Fibroblast of lung (primary cell): ENCODE measurements at regions not wholly inside any gene's neighbourhood (a gene's known extent, or its start where the extent isn't known, plus 50 kb on each side); places are given as distances from the start of the nearest gene placed in this dataset.

Source experiments
- DNase-seq, 2 donors: peaks; one replicate each; pipeline versions ENCODE4 v3.0.0 to v3.0.0-alpha.2; 2010; ENCODE audit warnings: low read depth in 2 of 2
- H2AFZ ChIP-seq: 2 replicates; pipeline ENCODE4 v1.5.1; 2012; ENCODE audit warnings: low read length, control low read depth, inconsistent platforms
- H3K27ac ChIP-seq: 2 replicates; pipeline ENCODE4 v1.5.1; 2011; ENCODE audit warnings: low read length, control low read depth; ENCODE audit not compliant: insufficient read depth
- H3K27me3 ChIP-seq: 2 replicates; pipeline ENCODE4 v1.5.1; 2011; ENCODE audit warnings: mild to moderate bottlenecking, low read length; ENCODE audit not compliant: control insufficient read depth, insufficient read depth
- H3K36me3 ChIP-seq: 2 replicates; pipeline ENCODE4 v1.5.1; 2011; ENCODE audit warnings: low read length; ENCODE audit not compliant: control insufficient read depth, insufficient read depth
- H3K4me1 ChIP-seq: 2 replicates; pipeline ENCODE4 v1.5.1; 2011; ENCODE audit warnings: low read length; ENCODE audit not compliant: control insufficient read depth, insufficient read depth; ENCODE audit errors: extremely low read depth
- H3K4me2 ChIP-seq: 2 replicates; pipeline ENCODE4 v1.5.1; 2011; ENCODE audit warnings: low read length, control low read depth; ENCODE audit not compliant: insufficient read depth; ENCODE audit errors: extremely low read depth
- H3K4me3 ChIP-seq, 4 experiments: fragments of 200-600 bp in 1 of 4; sonication (generic) in 1 of 4; replicated peaks in 1 of 4; 2 replicates each; pipeline ENCODE4 v1.5.1; 2011 to 2016; ENCODE audit warnings: low read length in 4 of 4, low read depth in 3 of 4, mild to moderate bottlenecking in 3 of 4, control low read depth in 2 of 4, inconsistent platforms in 1 of 4, mixed read lengths in 1 of 4; ENCODE audit not compliant: insufficient read depth in 1 of 4; ENCODE audit errors: control extremely low read depth in 1 of 4
- H3K79me2 ChIP-seq: 2 replicates; pipeline ENCODE4 v1.5.1; 2012; ENCODE audit warnings: mild to moderate bottlenecking, low read length, inconsistent platforms; ENCODE audit not compliant: control insufficient read depth, insufficient read depth
- H3K9ac ChIP-seq: 2 replicates; pipeline ENCODE4 v1.5.1; 2011; ENCODE audit warnings: mild to moderate bottlenecking, low read length, control low read depth; ENCODE audit not compliant: insufficient read depth
- H3K9me3 ChIP-seq: 2 replicates; pipeline ENCODE4 v1.5.1; 2012; ENCODE audit warnings: low read depth, low read length; ENCODE audit not compliant: control insufficient read depth, insufficient read depth
- H4K20me1 ChIP-seq: 2 replicates; pipeline ENCODE4 v1.5.1; 2011; ENCODE audit warnings: low read length; ENCODE audit not compliant: control insufficient read depth, insufficient read depth; ENCODE audit errors: extremely low read depth
- CTCF ChIP-seq, 2 donors: IDR thresholded peaks in 1 of 2; conservative IDR thresholded peaks in 1 of 2; 1 replicate in 1 of 2; 2 replicates in 1 of 2; pipeline ENCODE4 v1.5.1; 2011 to 2012; ENCODE audit warnings: low read length in 2 of 2, control low read depth in 1 of 2, inconsistent platforms in 1 of 2, low read depth in 1 of 2, mild to moderate bottlenecking in 1 of 2
- EZH2 ChIP-seq: IDR thresholded peaks from 2 replicates; pipeline ENCODE4 v1.5.1; 2012; ENCODE audit warnings: low read length, control low read depth, mild to moderate bottlenecking; ENCODE audit errors: missing control alignments

GRCh38 chr1:168437821-168438220 is 106.0 kb downstream of the XCL2 start:
- TF ChIP-seq EZH2 (no peak), CTCF (conservative IDR thresholded peaks at IDR 0.05 in 1 of 2, IDR thresholded peaks at IDR 0.05 in 1 of 2; ENCODE audit: low read depth in 1 of 2, low read length in 2 of 2) (no peak)
- Histone ChIP-seq H3K4me1 (no peaks in the 10 kb centered on the region), H2AFZ (no peak overlapping the region), H3K27me3 (peaks cover 5% of the 10 kb centered on the region), H3K36me3 (no peaks in the 10 kb centered on the region), H3K9ac (no peak overlapping the region), H4K20me1 (no peaks in the 10 kb centered on the region), H3K27ac (no peak overlapping the region), H3K4me2 (no peak overlapping the region), H3K9me3 (no peaks in the 10 kb centered on the region), H3K79me2 (no peaks in the 10 kb centered on the region), H3K4me3 (no peak overlapping the region)
- no peak for DNase-seq

GRCh38 chr1:168435439-168435838 is 108.4 kb downstream of the XCL2 start:
- H4K20me1 ChIP-seq = no peaks in the 10 kb centered on the region
- TF ChIP-seq CTCF (conservative IDR thresholded peaks at IDR 0.05 in 1 of 2, IDR thresholded peaks at IDR 0.05 in 1 of 2; ENCODE audit: low read depth in 1 of 2, low read length in 2 of 2) = no peak
- no peak overlapping the region for H3K27ac ChIP-seq
- no peak overlapping the region for H2AFZ ChIP-seq
- no peaks in the 10 kb centered on the region for H3K4me1 ChIP-seq
- H3K79me2 ChIP-seq = no peaks in the 10 kb centered on the region
- no peak for DNase-seq
- no peaks in the 10 kb centered on the region for H3K36me3 ChIP-seq
- H3K4me3 ChIP-seq = no peak overlapping the region
- H3K9me3 ChIP-seq = no peaks in the 10 kb centered on the region
- no peak overlapping the region for H3K4me2 ChIP-seq
- H3K27me3 ChIP-seq = peaks cover 5% of the 10 kb centered on the region
- H3K9ac ChIP-seq = no peak overlapping the region

GRCh38 chr1:168433238-168433637 is 110.6 kb downstream of the XCL2 start:
- Histone ChIP-seq H4K20me1 (no peaks in the 10 kb centered on the region), H3K79me2 (no peaks in the 10 kb centered on the region), H3K36me3 (no peaks in the 10 kb centered on the region), H3K4me1 (no peaks in the 10 kb centered on the region), H2AFZ (no peak overlapping the region), H3K4me2 (no peak overlapping the region), H3K9ac (no peak overlapping the region), H3K4me3 (no peak overlapping the region), H3K9me3 (no peaks in the 10 kb centered on the region), H3K27me3 (peaks cover 5% of the 10 kb centered on the region), H3K27ac (no peak overlapping the region)
- no peak for DNase-seq
- TF ChIP-seq CTCF (conservative IDR thresholded peaks at IDR 0.05 in 1 of 2, IDR thresholded peaks at IDR 0.05 in 1 of 2; ENCODE audit: low read depth in 1 of 2, low read length in 2 of 2) (no peak), EZH2 (no peak)
